Testis (tissue), 2 donors: ENCODE measurements at regions not wholly inside any gene's neighbourhood (a gene's known extent, or its start where the extent isn't known, plus 50 kb on each side); places are given as distances from the start of the nearest gene placed in this dataset.

Experiments used
- DNase-seq: peaks from one replicate; pipeline ENCODE4 v3.0.0-alpha.2; 2019
- H3K27ac ChIP-seq, 2 donors: fragments of 200-600 bp; sonication (generic); one replicate each; pipeline ENCODE4 v1.5.1; 2019
- H3K27me3 ChIP-seq: fragments of 200-600 bp; sonication (generic); one replicate; pipeline ENCODE4 v1.5.1; 2019
- H3K36me3 ChIP-seq: fragments of 200-600 bp; sonication (generic); one replicate; pipeline ENCODE4 v1.5.1; 2017; ENCODE audit warnings: low read depth; ENCODE audit errors: missing control alignments
- H3K4me1 ChIP-seq: fragments of 200-600 bp; sonication (generic); one replicate; pipeline ENCODE4 v1.5.1; 2019
- H3K4me3 ChIP-seq, 2 donors: fragments of 200-600 bp; sonication (generic); one replicate each; pipeline ENCODE4 v1.5.1; 2017 to 2019
- H3K9me3 ChIP-seq: fragments of 200-600 bp; sonication (generic); one replicate; pipeline ENCODE4 v1.5.1; 2017
- POLR2A ChIP-seq: fragments of 450-650 bp; IDR thresholded peaks from one replicate; pipeline ENCODE4 v1.6.1; 2017; ENCODE audit warnings: antibody characterized with exemption, mild to moderate bottlenecking, moderate library complexity
- WGBS, 2 donors: methylation state at CpG; one replicate each; pipeline ENCODE4 v1.1.5; 2018; 5-methylcytosine and 5-hydroxymethylcytosine counted together
- intact Hi-C: fragments of 100-400 bp; cut with DNase I; formaldehyde crosslinking; loops from one replicate; pipeline ENCODE4 v1.15.1; 2023; ENCODE audit warnings: low total_unique reads
- TF ChIP-seq, protein P1 (sequence below), 3 experiments: fragments of 450-650 bp in 2 of 3; fragments of 200-600 bp in 1 of 3; sonication (generic) in 1 of 3; IDR thresholded peaks; one replicate each; pipeline ENCODE4 v1.5.1; 2016 to 2019; ENCODE audit warnings: antibody characterized with exemption in 3 of 3, mild to moderate bottlenecking in 2 of 3, moderate library complexity in 1 of 3

DNA sequence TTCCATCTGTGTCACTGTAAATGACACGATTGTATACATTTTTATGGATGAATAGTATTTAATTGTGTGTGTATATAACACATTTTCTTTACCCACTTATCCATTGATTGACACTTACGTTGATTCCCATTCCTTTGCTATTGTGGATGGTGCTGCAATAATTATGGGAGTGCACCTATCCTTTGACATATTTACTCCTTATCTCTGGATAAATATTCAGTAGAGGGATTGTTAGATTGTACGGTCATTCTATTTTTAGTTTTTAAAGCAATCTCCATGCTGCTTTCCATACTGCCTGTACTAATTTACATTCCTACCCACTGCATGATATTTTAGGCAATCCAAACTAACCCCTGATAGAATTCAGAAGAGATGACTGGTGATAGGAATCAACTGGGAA is 980.1 kb downstream of the FSTL5 start:
- TF ChIP-seq POLR2A = no peak
- TF ChIP-seq, protein P1, sequence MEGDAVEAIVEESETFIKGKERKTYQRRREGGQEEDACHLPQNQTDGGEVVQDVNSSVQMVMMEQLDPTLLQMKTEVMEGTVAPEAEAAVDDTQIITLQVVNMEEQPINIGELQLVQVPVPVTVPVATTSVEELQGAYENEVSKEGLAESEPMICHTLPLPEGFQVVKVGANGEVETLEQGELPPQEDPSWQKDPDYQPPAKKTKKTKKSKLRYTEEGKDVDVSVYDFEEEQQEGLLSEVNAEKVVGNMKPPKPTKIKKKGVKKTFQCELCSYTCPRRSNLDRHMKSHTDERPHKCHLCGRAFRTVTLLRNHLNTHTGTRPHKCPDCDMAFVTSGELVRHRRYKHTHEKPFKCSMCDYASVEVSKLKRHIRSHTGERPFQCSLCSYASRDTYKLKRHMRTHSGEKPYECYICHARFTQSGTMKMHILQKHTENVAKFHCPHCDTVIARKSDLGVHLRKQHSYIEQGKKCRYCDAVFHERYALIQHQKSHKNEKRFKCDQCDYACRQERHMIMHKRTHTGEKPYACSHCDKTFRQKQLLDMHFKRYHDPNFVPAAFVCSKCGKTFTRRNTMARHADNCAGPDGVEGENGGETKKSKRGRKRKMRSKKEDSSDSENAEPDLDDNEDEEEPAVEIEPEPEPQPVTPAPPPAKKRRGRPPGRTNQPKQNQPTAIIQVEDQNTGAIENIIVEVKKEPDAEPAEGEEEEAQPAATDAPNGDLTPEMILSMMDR (IDR thresholded peaks at IDR 0.05) = no peak
- no peak overlapping the region for H3K4me3 ChIP-seq
- H3K36me3 ChIP-seq = no peaks in the 10 kb centered on the region
- DNase-seq = no peak
- no peaks in the 10 kb centered on the region for H3K4me1 ChIP-seq
- 86 to 90% methylated on average over 3 of the region's 3 CpGs for WGBS, 2 donors
- no peaks in the 10 kb centered on the region for H3K9me3 ChIP-seq
- intact Hi-C loops = no loop called here
- no peak overlapping the region for H3K27ac ChIP-seq
- no peaks in the 10 kb centered on the region for H3K27me3 ChIP-seq

DNA sequence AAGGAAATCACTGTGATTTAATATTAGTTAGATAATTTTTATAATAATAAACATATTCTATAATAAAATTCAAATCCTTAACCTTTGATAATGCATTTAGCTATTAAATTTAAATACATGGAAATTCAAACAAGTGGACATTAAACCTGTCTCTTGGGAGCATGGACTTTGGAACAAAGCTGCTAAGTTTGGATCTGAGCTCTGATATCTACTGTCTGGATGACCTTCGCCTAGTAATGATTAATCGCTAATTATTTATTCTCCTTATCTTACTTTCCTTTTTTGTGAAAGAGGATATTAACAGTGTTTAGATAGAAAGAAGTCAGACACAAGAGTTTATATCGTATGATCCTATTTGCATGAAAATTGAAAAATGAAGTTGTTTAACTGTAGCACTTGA is 980.9 kb downstream of the FSTL5 start:
- H3K27me3 ChIP-seq = no peaks in the 10 kb centered on the region
- no peak overlapping the region for H3K27ac ChIP-seq
- H3K4me3 ChIP-seq = no peak overlapping the region
- no peaks in the 10 kb centered on the region for H3K9me3 ChIP-seq
- intact Hi-C loops = no loop called here
- no peaks in the 10 kb centered on the region for H3K4me1 ChIP-seq
- H3K36me3 ChIP-seq = no peaks in the 10 kb centered on the region
- no peak for DNase-seq
- 67 to 70% methylated on average over 3 of the region's 3 CpGs for WGBS, 2 donors
- TF ChIP-seq, protein P1 (IDR thresholded peaks at IDR 0.05) = no peak
- TF ChIP-seq POLR2A = no peak

DNA sequence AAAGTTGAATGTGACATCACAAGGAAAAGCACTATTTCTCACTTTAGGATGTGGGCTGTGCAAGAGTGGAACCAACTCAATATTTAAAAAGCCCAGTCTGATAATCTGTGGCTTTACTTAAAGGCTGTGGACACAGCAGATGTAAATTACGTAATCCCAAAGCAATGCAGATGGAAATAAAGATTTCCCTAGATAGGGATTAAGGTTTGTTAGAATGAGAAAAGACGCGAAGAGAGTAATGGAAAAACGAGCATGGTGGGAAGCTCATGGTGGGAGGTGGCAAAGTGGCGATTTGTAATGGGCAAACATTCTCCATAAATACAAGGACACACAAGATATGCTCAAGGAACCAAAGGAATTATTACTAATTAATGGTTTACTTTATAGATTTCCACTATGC is 985.5 kb downstream of the FSTL5 start:
- Histone ChIP-seq H3K9me3 (no peaks in the 10 kb centered on the region), H3K4me3 (no peak overlapping the region), H3K4me1 (no peaks in the 10 kb centered on the region), H3K27ac (no peak overlapping the region), H3K36me3 (no peaks in the 10 kb centered on the region), H3K27me3 (no peaks in the 10 kb centered on the region)
- no peak for TF ChIP-seq POLR2A
- TF ChIP-seq, protein P1 (IDR thresholded peaks at IDR 0.05) = no peak
- DNase-seq = no peak
- intact Hi-C loops = no loop called here
- 59 to 65% methylated on average over 5 of the region's 5 CpGs for WGBS, 2 donors

DNA sequence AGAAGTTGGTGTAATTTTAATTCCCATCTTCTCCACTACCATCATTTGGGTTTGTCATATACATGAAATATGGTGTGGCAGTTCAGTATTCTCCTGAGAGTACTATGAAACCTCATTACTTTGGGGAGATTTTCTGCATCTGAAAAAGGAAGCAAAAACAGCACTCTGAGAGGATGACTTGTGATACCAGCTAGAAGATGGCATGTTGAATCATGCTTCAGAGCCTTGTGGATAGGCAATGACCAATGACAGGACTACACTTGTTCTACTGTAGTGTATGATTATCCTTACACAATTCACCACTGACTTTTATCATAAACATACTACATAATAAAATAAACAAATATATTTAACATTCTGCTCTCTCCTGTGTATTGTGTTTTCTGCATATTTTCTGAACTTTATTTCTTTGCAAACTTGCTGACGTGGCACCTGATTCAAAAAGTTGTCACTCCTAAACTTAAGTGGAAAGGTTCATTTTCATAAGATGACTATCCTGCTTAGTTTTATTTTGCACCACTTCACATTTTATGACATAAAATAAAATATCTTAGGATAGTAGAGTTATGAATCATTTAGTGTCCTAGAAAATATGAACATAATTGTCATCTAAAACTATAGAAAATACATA is 991.3 kb downstream of the FSTL5 start:
- 90 to 91% methylated on average over 1 of the region's 1 CpG for WGBS, 2 donors
- TF ChIP-seq, protein P1 (IDR thresholded peaks at IDR 0.05) = no peak
- no peak for TF ChIP-seq POLR2A
- no peak for DNase-seq
- no peak overlapping the region for H3K4me3 ChIP-seq
- no peak overlapping the region for H3K27ac ChIP-seq
- no peaks in the 10 kb centered on the region for H3K27me3 ChIP-seq
- no peaks in the 10 kb centered on the region for H3K36me3 ChIP-seq
- H3K4me1 ChIP-seq = no peaks in the 10 kb centered on the region
- intact Hi-C loops = no loop called here
- no peaks in the 10 kb centered on the region for H3K9me3 ChIP-seq

DNA sequence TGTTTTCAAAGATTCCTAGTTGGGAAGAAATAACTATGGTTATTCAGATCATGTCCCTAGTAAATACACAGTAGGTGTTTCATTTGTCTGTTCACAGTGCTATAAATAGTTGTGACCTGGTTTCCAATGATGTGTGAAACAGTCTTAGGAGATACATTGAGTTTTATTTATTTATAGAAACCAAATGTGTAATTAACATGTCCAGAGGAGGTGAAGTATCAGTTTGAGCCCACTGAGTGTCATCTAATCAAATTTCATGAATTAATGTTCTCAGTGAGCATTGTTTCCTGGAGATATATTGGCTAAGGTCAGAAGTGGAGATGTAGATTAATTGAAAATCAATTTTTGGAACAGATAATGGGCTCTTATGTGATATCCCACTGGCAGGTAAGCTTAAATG is 996.3 kb downstream of the FSTL5 start:
- Histone ChIP-seq H3K9me3 (no peaks in the 10 kb centered on the region), H3K4me1 (no peaks in the 10 kb centered on the region), H3K4me3 (no peak overlapping the region), H3K36me3 (no peaks in the 10 kb centered on the region), H3K27me3 (no peaks in the 10 kb centered on the region), H3K27ac (no peak overlapping the region)
- DNase-seq = no peak
- intact Hi-C loops = no loop called here
- TF ChIP-seq, protein P1 (IDR thresholded peaks at IDR 0.05) = no peak
- no peak for TF ChIP-seq POLR2A
